NCI-H128 (cell line): ENCODE measurements at regions not wholly inside any gene's neighbourhood (a gene's known extent, or its start where the extent isn't known, plus 50 kb on each side); places are given as distances from the start of the nearest gene placed in this dataset.
A peak's percentile ranks its signal among the peaks of the same experiment; 100 is the strongest.

ENCODE experiments used
- DNase-seq: peaks from one replicate; lab custom pipeline; 2025; ENCODE audit not compliant: unreplicated experiment; lab: John Stamatoyannopoulos, UW

DNA sequence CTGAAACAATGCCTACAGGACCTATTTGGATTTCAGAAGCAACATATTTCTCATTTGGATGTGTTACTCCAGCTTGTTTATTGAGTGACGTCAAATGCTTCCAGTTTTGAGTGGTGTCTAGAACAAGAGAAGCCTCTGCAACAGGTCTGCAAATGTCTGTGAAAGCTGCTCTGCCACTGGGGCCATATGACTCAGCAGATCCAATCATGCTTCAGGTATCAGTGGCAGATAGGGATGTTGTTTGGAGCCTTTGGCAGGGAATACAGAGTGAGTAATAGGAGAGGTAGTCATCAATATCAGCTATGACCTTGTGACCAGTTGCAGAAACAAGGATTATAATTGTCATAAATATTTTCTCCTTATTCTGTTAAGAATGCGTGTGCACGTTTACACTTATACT is 141.1 kb upstream of the ZXDA start:
- no peak for DNase-seq

DNA sequence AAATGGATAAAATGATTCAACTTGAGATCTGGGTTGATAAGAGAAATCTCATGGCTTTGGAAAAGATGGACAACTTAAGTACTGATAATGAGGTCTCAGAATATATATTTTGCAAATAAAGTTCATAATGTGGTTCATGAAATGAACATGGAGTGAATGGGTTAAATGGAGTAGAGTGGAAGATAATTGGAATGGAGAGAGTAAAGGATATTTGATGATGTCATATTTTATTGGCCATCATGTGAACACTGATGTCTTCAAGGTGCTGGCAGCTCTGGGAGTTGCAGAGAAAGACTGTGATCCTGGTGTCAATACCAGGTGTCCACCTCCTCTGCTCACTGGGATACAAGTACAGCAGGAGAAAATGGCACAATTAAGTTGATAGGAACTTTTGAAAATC is 133.9 kb upstream of the ZXDA start:
- DNase-seq: no peak

- peak; percentile 1 for DNase-seq
These were observed 115.7 kb upstream of the ZXDA start for GRCh38 chrX:58025979-58026378.

DNA sequence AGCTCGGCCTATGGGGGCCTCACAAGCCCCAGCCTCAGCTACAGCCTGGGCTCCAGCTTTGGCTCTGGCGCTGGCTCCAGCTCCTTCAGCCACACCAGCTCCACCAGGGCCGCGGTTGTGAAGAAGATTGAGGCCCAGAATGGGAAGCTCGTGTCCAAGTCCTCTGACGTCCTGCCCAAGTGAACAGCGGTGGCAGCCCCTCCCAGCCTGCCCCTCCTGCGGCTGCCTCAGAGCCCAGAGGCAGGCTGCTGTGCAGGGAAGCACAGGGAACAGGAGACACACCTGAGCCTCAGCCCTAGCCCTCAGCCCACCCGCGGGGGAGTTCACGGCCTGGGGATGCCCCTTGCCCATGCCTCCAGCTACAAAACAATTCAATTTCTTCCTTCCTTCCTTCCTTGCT is 75.7 kb upstream of the ZXDA start:
- no peak for DNase-seq

- DNase-seq: no peak
These were observed 74.4 kb upstream of the ZXDA start for GRCh38 chrX:57984620-57985019.

- no peak for DNase-seq
These were observed 67.7 kb upstream of the ZXDA start for GRCh38 chrX:57977992-57978391.

DNA sequence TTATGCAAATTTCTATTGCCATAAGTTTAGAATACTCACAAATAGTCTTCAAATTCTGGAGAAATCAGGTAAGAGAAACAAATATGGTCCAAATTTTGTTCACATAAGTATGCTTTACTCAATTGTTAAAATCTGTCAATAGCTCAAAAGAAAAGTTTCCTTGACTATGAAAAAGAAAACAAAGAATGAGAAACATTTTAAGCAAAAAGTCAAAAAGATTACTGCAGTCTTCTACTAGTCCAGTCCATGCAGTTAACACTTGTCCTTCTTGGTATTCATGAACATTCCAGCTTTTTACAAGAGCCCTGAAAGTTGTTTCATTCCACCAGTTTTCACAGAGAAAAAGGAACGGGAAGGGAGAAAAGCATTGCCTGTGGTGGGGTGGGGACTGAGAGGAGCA is 54.7 kb upstream of the ZXDA start:
- DNase-seq: no peak
